AG10803 (cell line): ENCODE measurements at regions not wholly inside any gene's neighbourhood (a gene's known extent, or its start where the extent isn't known, plus 50 kb on each side); places are given as distances from the start of the nearest gene placed in this dataset.

Source experiments
- DNase-seq: peaks from one replicate; pipeline ENCODE4 v3.0.0; 2010; ENCODE audit warnings: low read depth
- H3K4me3 ChIP-seq: 2 replicates; pipeline ENCODE4 v1.5.1; 2011; ENCODE audit warnings: mild to moderate bottlenecking, low read length, control low read depth
- TF ChIP-seq, protein P1 (sequence below): conservative IDR thresholded peaks from 2 replicates; pipeline ENCODE4 v1.5.1; 2011; ENCODE audit warnings: mild to moderate bottlenecking, low read length, control low read depth, inconsistent platforms

DNA sequence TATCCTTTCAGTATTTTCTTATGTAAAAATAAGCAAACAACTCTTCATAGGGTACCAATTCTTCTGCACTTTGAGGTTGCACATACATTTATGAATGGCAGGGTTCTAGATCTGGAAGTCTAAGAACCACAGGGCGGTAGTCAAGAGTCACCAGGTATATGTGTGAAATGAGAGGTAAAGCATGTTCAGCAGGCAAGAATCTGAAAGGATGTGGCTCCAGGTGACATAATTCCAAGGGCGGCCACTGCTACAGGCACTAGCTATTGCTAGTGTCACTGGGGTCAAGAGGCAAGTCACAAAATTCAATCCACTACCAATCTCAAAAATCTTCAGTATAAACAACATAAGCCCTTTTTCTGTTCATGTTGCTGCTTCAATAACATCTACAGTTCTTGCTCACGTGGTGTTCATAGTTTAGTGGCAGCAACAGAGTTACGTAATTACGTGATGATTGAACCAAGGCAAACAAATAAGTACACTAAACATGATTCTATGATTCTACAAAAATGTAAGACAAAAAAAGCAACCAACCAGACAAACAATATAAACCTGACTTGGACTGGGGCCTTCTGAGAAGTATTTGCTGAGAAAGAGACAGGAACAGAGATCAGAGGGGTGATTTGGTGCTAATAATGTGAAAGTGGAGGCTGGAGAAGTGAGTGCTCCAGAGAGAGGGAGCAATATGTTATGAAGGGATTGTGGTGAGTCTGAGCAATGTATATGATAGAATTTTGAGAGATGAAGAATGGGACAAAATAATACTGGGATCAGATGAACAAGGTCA lies 101.7 kb downstream of the NAA11 start:
- no peak overlapping the region for H3K4me3 ChIP-seq
- TF ChIP-seq, protein P1, sequence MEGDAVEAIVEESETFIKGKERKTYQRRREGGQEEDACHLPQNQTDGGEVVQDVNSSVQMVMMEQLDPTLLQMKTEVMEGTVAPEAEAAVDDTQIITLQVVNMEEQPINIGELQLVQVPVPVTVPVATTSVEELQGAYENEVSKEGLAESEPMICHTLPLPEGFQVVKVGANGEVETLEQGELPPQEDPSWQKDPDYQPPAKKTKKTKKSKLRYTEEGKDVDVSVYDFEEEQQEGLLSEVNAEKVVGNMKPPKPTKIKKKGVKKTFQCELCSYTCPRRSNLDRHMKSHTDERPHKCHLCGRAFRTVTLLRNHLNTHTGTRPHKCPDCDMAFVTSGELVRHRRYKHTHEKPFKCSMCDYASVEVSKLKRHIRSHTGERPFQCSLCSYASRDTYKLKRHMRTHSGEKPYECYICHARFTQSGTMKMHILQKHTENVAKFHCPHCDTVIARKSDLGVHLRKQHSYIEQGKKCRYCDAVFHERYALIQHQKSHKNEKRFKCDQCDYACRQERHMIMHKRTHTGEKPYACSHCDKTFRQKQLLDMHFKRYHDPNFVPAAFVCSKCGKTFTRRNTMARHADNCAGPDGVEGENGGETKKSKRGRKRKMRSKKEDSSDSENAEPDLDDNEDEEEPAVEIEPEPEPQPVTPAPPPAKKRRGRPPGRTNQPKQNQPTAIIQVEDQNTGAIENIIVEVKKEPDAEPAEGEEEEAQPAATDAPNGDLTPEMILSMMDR, result no peak
- no peak for DNase-seq

DNA sequence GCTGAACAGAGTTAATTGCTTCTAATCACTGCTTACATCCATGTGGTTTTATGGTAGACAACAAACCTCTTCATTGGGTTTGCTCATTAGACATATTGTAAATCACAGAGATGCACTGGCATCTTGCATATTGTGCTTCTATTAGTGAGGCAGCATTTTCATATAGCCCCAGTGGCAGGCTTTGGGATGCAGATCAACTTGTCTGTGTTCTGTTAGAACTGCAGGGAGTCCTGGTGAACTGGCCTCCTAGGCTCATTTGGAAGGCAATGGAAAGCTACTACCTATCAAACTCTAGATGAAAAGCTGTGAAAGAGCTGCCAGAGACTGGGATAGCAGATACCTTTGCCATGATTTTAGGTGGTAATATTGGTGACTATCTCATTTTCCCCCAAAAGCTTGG lies 108.8 kb downstream of the NAA11 start:
- no peak overlapping the region for H3K4me3 ChIP-seq
- TF ChIP-seq, protein P1, result no peak
- DNase-seq, result no peak

DNA sequence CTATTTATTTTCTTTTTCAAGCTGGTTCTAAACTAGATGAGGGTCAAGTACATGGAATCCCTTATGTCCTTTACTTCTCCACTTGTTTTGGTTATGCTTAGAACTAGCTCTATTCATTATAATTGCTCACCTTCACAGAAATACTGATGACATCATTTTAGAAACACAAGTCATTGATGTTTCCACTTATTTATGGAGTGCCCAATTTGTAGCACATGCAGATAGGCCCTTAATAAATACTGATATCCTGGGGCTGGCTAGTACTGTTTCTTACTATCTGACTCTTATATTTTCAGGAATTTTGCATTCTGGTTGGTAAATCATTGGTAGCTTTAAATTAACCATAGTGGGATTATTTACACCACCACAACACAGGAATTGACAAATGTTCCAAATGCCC lies 112.2 kb downstream of the NAA11 start:
- no peak overlapping the region for H3K4me3 ChIP-seq
- TF ChIP-seq, protein P1, result no peak
- DNase-seq, result no peak

DNA sequence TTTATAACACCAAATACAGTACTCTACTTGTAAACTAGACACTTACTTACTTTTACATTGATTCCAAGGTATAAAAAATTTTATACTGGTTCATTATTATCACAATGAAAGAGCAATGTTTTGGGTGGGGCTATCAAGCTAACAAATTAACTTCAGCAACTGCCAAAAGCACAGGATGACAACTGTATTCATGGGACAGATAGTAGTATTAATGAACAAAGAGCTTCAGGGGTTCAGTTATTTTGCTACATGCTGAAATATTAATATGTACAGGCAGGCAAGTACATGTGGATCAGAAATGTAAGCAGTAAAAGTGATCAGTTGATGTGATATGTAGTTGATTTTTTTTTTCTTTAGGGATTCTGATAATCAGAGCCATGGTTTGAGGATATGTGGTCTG lies 112.9 kb downstream of the NAA11 start:
- TF ChIP-seq, protein P1, result no peak
- H3K4me3 ChIP-seq, result no peak overlapping the region
- no peak for DNase-seq

DNA sequence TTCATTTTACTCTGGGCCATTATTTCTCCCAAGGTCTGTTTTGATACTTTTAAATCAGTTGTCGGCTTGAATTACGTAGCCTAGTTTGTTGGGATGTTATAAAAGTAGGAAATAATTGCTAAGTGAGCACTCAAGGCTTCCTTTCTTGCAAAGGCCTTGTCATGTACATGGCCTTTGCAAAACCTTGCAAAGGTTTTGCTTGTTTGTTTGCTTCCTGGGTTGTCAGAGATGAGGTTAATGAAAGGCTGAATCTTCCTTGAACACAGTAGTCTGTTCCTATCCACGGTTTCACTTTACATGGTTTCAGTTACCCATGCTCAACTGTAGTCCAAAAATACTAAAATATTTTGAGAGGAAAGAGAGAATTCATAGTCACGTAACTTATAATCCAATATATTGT lies 113.5 kb downstream of the NAA11 start:
- H3K4me3 ChIP-seq, result no peak overlapping the region
- no peak for DNase-seq
- TF ChIP-seq, protein P1, result no peak

DNA sequence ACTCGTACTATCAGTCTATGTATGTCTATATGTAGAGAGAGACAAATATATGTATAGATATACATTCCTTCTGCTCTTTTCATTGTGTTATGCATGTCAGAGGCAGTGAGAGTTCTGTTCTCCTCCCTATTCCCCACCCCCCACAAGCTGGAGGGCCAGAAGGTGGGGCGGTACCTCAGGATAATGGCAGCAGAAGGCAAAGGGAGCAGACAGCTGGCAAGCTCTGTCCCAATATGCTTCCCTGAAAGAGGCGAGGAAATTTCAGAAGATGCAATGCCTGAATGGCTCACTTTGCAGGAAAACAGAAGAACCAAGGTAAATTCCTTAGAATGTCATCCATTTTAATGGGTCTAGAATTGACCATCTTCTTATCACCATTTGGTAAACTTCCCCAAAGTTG lies 114.4 kb downstream of the NAA11 start:
- TF ChIP-seq, protein P1, result no peak
- no peak for DNase-seq
- no peak overlapping the region for H3K4me3 ChIP-seq

DNA sequence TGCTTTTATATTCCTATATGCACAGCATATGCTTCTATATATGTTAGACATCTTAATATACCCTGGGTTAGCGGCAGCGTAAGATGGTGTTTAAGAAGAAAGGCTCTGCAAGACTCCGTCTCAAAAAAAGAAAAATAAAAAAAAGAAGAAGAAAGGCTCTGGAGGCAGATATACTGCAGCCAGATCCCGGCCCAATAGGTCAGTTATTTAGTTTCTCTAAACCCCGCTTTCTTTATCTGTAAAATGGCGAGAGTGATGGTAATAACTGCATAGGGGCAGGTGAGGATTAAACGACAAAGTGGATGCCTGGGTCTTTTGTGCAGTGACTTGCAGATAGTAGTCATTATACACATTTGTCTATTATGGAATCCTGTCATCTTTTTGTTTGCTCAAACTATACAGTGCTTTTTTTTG lies 115.2 kb downstream of the NAA11 start:
- DNase-seq, result no peak
- TF ChIP-seq, protein P1, result no peak
- no peak overlapping the region for H3K4me3 ChIP-seq
